Stimulated activated CD8-positive, alpha-beta memory T cell treated with anti-CD3 and anti-CD28 coated beads, Interleukin-7, amount 100 ng/mL, for 48 hours (primary cell): ENCODE measurements at regions not wholly inside any gene's neighbourhood (a gene's known extent, or its start where the extent isn't known, plus 50 kb on each side); places are given as distances from the start of the nearest gene placed in this dataset.

Experiments used
- DNase-seq, 2 donors: peaks; one replicate each; pipeline ENCODE4 v3.0.0-alpha.2; 2020; ENCODE audit warnings: low read depth in 1 of 2; ENCODE audit errors: extremely low read depth in 1 of 2

DNA sequence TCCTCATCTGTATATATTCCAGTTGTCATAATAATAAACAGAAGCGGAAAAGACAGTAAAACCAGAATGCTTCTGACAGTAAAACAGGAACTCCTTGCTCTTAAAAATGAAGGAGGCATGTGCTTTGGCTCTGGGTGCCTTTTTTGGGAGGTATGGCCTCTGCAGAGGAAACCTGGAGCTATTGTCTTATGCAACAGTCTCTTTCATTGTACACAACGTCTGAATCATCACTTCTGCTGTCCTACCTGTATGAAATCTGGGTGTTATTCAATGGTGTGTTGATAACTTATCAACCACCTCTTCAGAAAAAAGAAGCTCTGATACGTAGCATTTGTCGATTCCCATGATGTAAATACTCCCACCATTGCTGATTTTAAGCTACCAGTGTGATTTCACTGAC is 64.8 kb downstream of the CDCA7 start:
- no peak for DNase-seq

GRCh38 chr2:173424886-173425285 is 70.2 kb downstream of the CDCA7 start:
- DNase-seq: no peak

- no peak for DNase-seq
Measured at GRCh38 chr2:173427887-173428668, 73.4 kb downstream of the CDCA7 start.

DNA sequence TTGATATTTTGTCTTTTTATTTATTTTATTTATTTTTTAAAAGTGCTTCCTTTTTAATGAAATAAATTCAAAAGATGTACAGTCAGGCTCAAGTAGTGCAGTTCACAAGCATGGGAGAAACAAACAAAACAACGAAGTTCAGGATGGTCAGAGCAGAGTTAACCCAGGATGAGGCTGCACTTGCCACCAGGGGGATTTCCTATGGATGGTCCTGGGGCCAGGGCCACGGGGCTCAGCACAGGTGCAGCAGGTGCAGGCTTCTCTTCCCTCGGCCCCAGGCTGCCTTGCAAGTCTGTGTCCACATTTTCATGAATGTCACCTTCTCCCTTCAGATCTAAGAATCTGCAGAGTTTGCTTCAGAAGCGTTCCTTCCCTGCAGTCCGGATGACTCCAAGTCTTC is 76.5 kb downstream of the CDCA7 start:
- DNase-seq: no peak

DNA sequence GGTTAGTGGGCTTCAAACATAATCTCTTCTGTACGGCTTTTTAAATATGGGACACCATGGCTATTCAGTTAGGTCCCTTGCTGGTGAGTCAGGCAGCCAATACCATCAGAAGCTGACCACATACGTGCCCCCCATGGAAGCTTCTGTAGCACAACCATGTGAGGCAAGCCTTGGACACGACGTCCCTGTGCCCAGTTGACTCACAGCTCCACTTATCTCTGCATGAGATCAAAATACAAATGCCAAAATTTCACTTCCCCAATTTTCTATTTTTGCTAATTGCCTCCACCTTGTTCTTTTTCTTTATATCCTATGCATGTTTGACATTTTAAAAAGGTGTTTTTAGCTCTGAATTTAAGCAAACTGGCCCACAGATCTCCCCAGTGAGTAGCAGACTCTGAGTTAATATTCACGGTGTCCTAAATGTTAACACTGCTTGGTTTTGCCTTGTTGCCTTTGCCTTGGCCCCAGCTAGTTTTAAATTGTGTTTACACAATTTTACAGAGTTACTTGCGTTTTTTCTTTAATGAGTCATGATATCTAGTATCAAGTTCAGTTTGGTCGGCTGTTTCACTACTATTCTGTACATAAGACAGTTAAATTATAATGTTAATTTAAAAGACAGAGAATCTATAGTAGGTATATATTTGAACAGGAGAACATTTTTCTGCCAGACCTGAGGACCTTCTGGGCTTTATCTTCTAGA is 77.5 kb downstream of the CDCA7 start:
- DNase-seq: no peak

GRCh38 chr2:173434762-173435569 is 80.3 kb downstream of the CDCA7 start:
- no peak for DNase-seq

- no peak for DNase-seq
Measured at GRCh38 chr2:173435574-173435973, 80.9 kb downstream of the CDCA7 start.

DNA sequence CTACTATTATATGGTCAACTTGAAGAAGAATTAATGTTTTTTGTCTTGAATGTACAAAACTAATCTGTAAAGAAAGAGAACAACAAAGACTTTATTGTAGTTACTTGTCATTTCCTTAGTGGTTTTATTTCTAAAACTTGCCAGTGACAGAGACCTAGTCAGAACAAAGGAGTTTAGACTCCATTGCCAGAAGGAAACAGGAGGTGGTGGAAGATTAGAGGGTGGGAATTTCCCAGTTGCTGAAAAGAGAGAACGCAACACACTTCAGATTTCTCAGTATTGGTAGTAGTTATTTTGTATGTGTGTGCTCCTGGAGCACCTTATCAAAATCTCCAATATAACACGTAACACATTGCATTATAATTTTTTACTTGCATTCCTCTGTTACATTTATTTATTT is 81.4 kb downstream of the CDCA7 start:
- no peak for DNase-seq

DNA sequence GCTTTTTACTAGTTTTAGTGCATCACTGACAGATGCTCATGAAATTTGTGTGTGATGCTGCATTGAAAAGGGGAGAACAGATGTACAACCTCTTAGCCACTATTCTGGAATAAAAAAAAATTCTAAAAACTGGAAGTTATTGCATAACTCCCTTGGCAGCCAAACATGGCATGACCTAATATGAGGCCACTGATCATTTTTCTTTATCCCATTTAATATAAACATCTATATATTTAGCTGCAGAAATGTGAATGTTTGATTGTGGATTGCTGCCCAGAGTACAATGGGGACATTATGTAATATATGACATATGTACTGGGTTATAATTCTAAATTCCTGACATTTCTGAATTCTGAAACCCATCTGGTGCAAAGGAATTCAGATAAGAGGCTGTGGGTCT is 86.5 kb downstream of the CDCA7 start:
- DNase-seq: no peak

- DNase-seq: no peak
Measured at GRCh38 chr2:173442542-173442941, 87.9 kb downstream of the CDCA7 start.

GRCh38 chr2:173446722-173447121 is 92.0 kb downstream of the CDCA7 start:
- no peak for DNase-seq

- DNase-seq: peak; percentile 21 to 56
Measured at GRCh38 chr2:173448938-173449471, 94.3 kb downstream of the CDCA7 start.

- peak in 1 of 2 donors; percentile 8 for DNase-seq
Measured at GRCh38 chr2:173451118-173451517, 96.4 kb downstream of the CDCA7 start.

DNA sequence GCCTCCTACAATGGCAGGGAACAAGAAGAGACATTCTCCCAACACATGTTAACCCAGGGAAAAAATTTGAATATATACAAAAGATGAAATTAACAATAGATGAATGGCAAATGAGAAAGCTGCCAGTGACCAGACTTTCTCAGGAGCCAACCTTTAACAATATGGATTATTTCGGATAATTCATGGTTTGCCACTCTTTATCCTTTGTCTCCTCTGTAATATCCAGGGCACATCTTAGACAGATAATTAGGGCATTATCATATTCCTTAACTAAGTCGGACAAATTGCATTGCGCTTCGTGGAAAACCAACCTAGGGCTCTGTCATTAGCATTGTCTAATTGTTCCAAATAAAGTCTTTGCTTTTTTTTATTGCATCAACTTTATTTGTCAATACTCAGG is 97.3 kb downstream of the CDCA7 start:
- no peak for DNase-seq

- DNase-seq: no peak
Measured at GRCh38 chr2:173452416-173452815, 97.7 kb downstream of the CDCA7 start.

- DNase-seq: no peak
Measured at GRCh38 chr2:173456960-173457359, 102.3 kb downstream of the CDCA7 start.

DNA sequence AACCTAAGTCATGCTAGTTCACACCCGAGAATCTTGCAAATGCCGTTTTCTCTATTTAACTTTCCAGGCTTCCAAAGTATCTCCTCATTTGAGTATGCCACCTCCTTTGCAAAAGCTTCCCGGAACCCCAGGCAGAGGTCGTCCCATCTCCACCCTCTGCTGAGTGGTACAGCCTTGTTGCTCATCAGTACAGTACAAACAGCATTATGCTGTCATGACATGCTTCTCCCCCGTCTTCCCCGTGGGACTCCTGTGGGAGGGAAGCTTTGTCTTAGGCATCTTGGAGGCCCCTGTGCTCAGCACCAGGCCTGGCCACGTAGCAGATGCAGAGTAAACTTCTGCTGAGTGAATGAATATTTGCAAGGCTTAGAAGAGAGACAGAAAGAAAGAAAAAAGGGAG is 102.7 kb downstream of the CDCA7 start:
- DNase-seq: no peak

DNA sequence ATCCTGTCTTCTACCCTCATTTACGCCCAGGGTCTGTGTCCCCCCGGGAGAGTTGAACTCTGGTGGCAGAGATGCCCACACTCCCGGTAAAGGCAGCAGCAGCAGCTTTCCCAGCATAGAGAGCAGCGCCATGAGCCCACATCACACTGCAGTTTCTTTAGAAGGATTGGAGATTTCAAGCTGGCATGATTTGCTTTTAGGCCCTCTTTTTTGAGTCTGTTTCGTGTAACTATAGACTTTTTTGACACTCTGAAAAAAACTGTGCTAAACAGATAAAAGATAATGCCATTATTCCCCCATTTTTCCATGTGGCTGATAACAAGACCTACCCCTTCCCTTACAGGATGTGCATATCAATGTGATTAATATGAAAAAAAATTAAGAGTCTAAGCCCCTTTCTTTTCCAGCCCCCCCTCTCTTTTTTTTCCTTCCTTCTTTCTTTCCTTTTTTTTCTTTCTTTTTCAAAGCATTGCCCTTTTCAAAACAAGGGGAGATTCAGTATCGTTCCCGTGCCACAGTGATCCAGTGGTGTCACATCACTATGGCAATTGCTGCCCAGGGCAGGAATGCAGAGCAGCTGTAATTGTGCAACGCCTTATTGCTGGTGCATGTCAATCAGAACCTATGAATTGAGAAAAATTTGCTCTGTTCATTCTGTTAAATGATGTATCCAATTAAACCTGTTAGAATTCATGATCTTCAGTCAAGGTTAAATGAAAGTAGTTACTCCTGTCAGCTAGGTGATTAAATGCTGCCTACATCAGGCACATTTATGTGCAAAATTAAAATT is 104.5 kb downstream of the CDCA7 start:
- DNase-seq: no peak

DNA sequence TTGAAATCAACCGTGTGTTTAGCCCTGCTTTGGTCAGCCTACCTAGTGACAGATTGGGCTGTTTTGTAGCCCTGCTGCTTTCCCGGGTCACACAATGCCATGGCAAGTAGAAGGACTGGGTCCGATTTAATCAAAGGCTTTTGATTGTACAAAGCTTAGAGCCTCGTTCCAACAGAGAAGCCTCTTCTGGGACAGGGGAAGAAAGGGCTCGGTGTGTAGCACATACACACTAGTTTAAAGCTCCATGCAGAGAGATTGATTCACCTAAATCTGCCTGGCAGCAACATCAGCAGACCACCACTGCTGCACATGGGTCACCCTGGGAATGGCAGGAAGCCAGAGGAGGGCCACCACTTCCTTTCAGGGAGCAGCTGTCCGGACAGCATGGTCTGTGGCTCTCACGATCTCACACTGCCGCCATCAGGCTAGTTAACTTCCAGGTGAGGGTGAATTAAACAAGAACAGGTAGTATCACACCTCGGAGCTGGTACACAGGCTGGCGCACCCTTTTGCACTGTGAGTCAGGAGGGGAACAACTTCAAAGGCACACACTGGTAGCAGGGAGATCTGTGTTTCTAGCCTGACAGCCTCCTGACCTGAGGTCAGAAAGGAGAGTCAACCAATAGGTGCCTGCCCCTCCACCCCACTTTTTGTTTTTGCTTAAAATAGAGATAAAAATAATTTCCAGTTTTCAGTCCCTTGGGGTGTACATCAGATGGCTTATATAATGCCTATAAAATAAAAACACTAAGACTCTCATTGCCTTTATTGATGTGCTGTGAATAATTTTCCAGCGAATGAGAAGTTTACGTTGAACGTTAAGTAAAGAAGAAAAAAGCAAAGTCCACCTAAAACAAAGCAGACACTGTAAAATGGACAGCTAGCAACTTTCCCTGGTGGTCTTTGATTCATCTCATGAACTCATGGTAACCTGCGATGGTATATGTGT is 108.5 kb downstream of the CDCA7 start:
- DNase-seq: no peak
